GM12878 (cell line): ENCODE measurements at regions not wholly inside any gene's neighbourhood (a gene's known extent, or its start where the extent isn't known, plus 50 kb on each side); places are given as distances from the start of the nearest gene placed in this dataset.

Source experiments
- ATAC-seq: fragments of 200-7000 bp; cut with Tn5 transposase; 3 replicates; pipeline ENCODE4 v1.9.1; 2020; ENCODE audit warnings: mild to moderate bottlenecking, moderate library complexity
- BruUV-seq: library from RNA; stranded (reverse); fragments of 400-500 nt; replicated peaks from 2 replicates; lab custom pipeline; 2021; lab: Mats Ljungman, UMichigan
- CTCF ChIA-PET: fragments of 300-600 bp; sonication (Branson Sonifier 250); formaldehyde crosslinking; extraction: SDS; loops from one replicate; lab custom pipeline; 2021; ENCODE audit warnings: inconsistent platforms; lab: Yijun Ruan, JAX
- POLR2A ChIA-PET: fragments of 350-600 bp; formaldehyde crosslinking; extraction: SDS; loops from one replicate; lab custom pipeline; 2021; ENCODE audit warnings: inconsistent platforms; lab: Charles Lee
- RAD21 ChIA-PET: fragments of 300-600 bp; sonication (Branson Sonifier 250); formaldehyde crosslinking; loops from one replicate; lab custom pipeline; 2023; ENCODE audit warnings: antibody characterized with exemption; ENCODE audit not compliant: unreplicated experiment; lab: Charles Lee
- SMC1A ChIA-PET: fragments of 300-600 bp; sonication (Branson Sonifier 250); formaldehyde crosslinking; loops from one replicate; lab custom pipeline; 2023; ENCODE audit not compliant: unreplicated experiment, uncharacterized antibody; lab: Charles Lee
- DNase-seq: peaks from one replicate; pipeline ENCODE4 v3.0.0-alpha.2; 2011; ENCODE audit warnings: low read depth, low spot score
- FAIRE-seq: peaks from 3 replicates; lab custom pipeline; 2011; peaks lifted over from hg19 to GRCh38; lab: Jason Lieb, UNC
- H2AFZ ChIP-seq: 2 replicates; pipeline ENCODE4 v1.6.0; 2011; ENCODE audit warnings: low read depth, low read length, control low read depth; ENCODE audit not compliant: control insufficient read depth
- H3K27ac ChIP-seq: 2 replicates; pipeline ENCODE4 v1.5.1; 2011; ENCODE audit warnings: control low read depth; ENCODE audit not compliant: control insufficient read depth, insufficient read depth
- H3K27me3 ChIP-seq, 2 experiments: replicated peaks in 1 of 2; 2 replicates each; pipeline versions ENCODE4 v1.6.0 to v1.6.1; 2011; ENCODE audit warnings: low read length in 1 of 2; ENCODE audit not compliant: control insufficient read depth in 2 of 2, insufficient read depth in 2 of 2
- H3K36me3 ChIP-seq, 2 experiments: 2 replicates each; pipeline ENCODE4 v1.5.1; 2011; ENCODE audit warnings: low read length in 1 of 2; ENCODE audit not compliant: control insufficient read depth in 2 of 2, insufficient read depth in 2 of 2
- H3K4me1 ChIP-seq: 2 replicates; pipeline ENCODE4 v1.6.1; 2011; ENCODE audit warnings: mild to moderate bottlenecking, low read length, moderate library complexity, mixed read lengths; ENCODE audit not compliant: control insufficient read depth, insufficient read depth
- H3K4me2 ChIP-seq: 2 replicates; pipeline ENCODE4 v1.6.0; 2011; ENCODE audit warnings: control low read depth; ENCODE audit not compliant: control insufficient read depth, insufficient read depth
- H3K4me3 ChIP-seq: fragments of 200-600 bp; sonication (generic); 2 replicates; pipeline ENCODE4 v1.5.1; 2016
- H3K79me2 ChIP-seq: 2 replicates; pipeline ENCODE4 v1.6.0; 2011; ENCODE audit warnings: low read length; ENCODE audit not compliant: control insufficient read depth, insufficient read depth
- H3K9ac ChIP-seq: 2 replicates; pipeline ENCODE4 v1.8.0; 2011; ENCODE audit warnings: low read length, control low read depth, mixed read lengths; ENCODE audit not compliant: control insufficient read depth, insufficient read depth
- H3K9me3 ChIP-seq: replicated peaks from 3 replicates; pipeline ENCODE4 v1.5.1; 2011; ENCODE audit warnings: mild to moderate bottlenecking, low read length; ENCODE audit not compliant: control insufficient read depth, insufficient read depth
- H4K20me1 ChIP-seq: 2 replicates; pipeline ENCODE4 v1.6.0; 2011; ENCODE audit not compliant: control insufficient read depth, insufficient read depth
- HCFC1 ChIP-seq: fragments of 150-350 bp; IDR thresholded peaks from 2 replicates; pipeline ENCODE4 v1.6.1; 2014; ENCODE audit warnings: low read length
- IRF4 ChIP-seq: IDR thresholded peaks from 2 replicates; pipeline ENCODE4 v1.6.1; 2011; ENCODE audit warnings: low read depth, low read length
- JUNB ChIP-seq: IDR thresholded peaks from 2 replicates; pipeline ENCODE4 v1.6.1; 2016; ENCODE audit warnings: antibody characterized with exemption, mild to moderate bottlenecking
- KAT2A ChIP-seq: conservative IDR thresholded peaks from 2 replicates; pipeline ENCODE4 v1.6.1; 2011; ENCODE audit warnings: low read depth, low read length; ENCODE audit not compliant: control insufficient read depth
- NFIC ChIP-seq: IDR thresholded peaks from 2 replicates; pipeline ENCODE4 v1.6.1; 2012; ENCODE audit warnings: low read depth, mild to moderate bottlenecking, inconsistent platforms, low read length, moderate library complexity
- NFXL1 ChIP-seq: fragments of 450-650 bp; IDR thresholded peaks from 2 replicates; pipeline ENCODE4 v1.6.1; 2017; ENCODE audit warnings: antibody characterized with exemption, mild to moderate bottlenecking, borderline replicate concordance
- RB1 ChIP-seq: fragments of 450-650 bp; formaldehyde crosslinking; IDR thresholded peaks from 2 replicates; pipeline ENCODE4 v1.6.1; 2017; ENCODE audit warnings: mild to moderate bottlenecking, borderline replicate concordance
- SREBF1 ChIP-seq: IDR thresholded peaks from 2 replicates; pipeline ENCODE4 v1.6.1; 2012; ENCODE audit warnings: mild to moderate bottlenecking, low read length
- SUPT20H ChIP-seq: IDR thresholded peaks from 2 replicates; pipeline ENCODE4 v1.6.1; 2011; ENCODE audit warnings: low read depth, mild to moderate bottlenecking, low read length, moderate library complexity, borderline replicate concordance; ENCODE audit not compliant: control insufficient read depth
- USF1 ChIP-seq: IDR thresholded peaks from 2 replicates; pipeline ENCODE4 v1.6.1; 2011; ENCODE audit warnings: borderline replicate concordance, low read depth, mild to moderate bottlenecking, moderate library complexity, mixed read lengths, low read length; ENCODE audit not compliant: insufficient read depth; ENCODE audit errors: extremely low read length
- ZBED1 ChIP-seq: IDR thresholded peaks from 2 replicates; pipeline ENCODE4 v1.6.1; 2016; ENCODE audit warnings: borderline replicate concordance
- ZNF207 ChIP-seq: fragments of 450-650 bp; IDR thresholded peaks from 2 replicates; pipeline ENCODE4 v1.6.1; 2014; ENCODE audit warnings: antibody characterized with exemption, mild to moderate bottlenecking, borderline replicate concordance
- ZNF274 ChIP-seq: IDR thresholded peaks from one replicate; pipeline ENCODE4 v1.8.0; 2011; ENCODE audit not compliant: insufficient read length, insufficient read depth
- WGBS: methylation state at CpG from one replicate; pipeline ENCODE4 v1.1.6; 2016; ENCODE audit warnings: low lambda C conversion rate; ENCODE audit not compliant: insufficient replicate concordance, insufficient coverage; ENCODE audit errors: missing lambda C conversion rate; 5-methylcytosine and 5-hydroxymethylcytosine counted together
- in situ Hi-C: fragments of 300-500 bp; cut with MboI; formaldehyde crosslinking; loops from 9 replicates; pipeline ENCODE4 v1.14.3; 2018; ENCODE audit warnings: mixed read lengths
- intact Hi-C: fragments of 100-400 bp; cut with micrococcal nuclease; formaldehyde crosslinking; loops from one replicate; pipeline ENCODE4 v1.14.2; 2022; ENCODE audit not compliant: unreplicated experiment
- TF ChIP-seq, protein P1 (sequence below): IDR thresholded peaks from 2 replicates; pipeline ENCODE4 v1.6.1; 2012; ENCODE audit warnings: mild to moderate bottlenecking, low read depth, low read length
- TF ChIP-seq, protein P2 (sequence below): fragments of 450-650 bp; IDR thresholded peaks from 2 replicates; pipeline ENCODE4 v1.6.1; 2017; ENCODE audit warnings: borderline replicate concordance
- TF ChIP-seq, protein P3 (sequence below): IDR thresholded peaks from 2 replicates; pipeline ENCODE4 v1.6.1; 2011; ENCODE audit warnings: mild to moderate bottlenecking, low read depth, low read length, moderate library complexity; ENCODE audit not compliant: insufficient replicate concordance
- TF ChIP-seq, protein P4 (sequence below): fragments of 450-650 bp; IDR thresholded peaks from 2 replicates; pipeline ENCODE4 v1.6.1; 2016; ENCODE audit warnings: mild to moderate bottlenecking

GRCh38 chr1:60867782-60868181 lies 214.6 kb upstream of the NFIA start:
- POLR2A ChIA-PET, result no interaction called here
- Histone ChIP-seq H3K36me3 (no peaks in the 10 kb centered on the region), H3K9me3 (no peaks in the 10 kb centered on the region), H3K4me3 (no peak overlapping the region), H3K79me2 (no peaks in the 10 kb centered on the region), H2AFZ (no peak overlapping the region), H3K4me2 (no peak overlapping the region), H3K27ac (no peak overlapping the region), H3K4me1 (no peaks in the 10 kb centered on the region), H3K27me3 (no peaks in the 10 kb centered on the region), H4K20me1 (no peaks in the 10 kb centered on the region), H3K9ac (no peak overlapping the region)
- no peak for TF ChIP-seq ZNF274
- TF ChIP-seq, protein P1, sequence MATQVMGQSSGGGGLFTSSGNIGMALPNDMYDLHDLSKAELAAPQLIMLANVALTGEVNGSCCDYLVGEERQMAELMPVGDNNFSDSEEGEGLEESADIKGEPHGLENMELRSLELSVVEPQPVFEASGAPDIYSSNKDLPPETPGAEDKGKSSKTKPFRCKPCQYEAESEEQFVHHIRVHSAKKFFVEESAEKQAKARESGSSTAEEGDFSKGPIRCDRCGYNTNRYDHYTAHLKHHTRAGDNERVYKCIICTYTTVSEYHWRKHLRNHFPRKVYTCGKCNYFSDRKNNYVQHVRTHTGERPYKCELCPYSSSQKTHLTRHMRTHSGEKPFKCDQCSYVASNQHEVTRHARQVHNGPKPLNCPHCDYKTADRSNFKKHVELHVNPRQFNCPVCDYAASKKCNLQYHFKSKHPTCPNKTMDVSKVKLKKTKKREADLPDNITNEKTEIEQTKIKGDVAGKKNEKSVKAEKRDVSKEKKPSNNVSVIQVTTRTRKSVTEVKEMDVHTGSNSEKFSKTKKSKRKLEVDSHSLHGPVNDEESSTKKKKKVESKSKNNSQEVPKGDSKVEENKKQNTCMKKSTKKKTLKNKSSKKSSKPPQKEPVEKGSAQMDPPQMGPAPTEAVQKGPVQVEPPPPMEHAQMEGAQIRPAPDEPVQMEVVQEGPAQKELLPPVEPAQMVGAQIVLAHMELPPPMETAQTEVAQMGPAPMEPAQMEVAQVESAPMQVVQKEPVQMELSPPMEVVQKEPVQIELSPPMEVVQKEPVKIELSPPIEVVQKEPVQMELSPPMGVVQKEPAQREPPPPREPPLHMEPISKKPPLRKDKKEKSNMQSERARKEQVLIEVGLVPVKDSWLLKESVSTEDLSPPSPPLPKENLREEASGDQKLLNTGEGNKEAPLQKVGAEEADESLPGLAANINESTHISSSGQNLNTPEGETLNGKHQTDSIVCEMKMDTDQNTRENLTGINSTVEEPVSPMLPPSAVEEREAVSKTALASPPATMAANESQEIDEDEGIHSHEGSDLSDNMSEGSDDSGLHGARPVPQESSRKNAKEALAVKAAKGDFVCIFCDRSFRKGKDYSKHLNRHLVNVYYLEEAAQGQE, result no peak
- TF ChIP-seq, protein P2, sequence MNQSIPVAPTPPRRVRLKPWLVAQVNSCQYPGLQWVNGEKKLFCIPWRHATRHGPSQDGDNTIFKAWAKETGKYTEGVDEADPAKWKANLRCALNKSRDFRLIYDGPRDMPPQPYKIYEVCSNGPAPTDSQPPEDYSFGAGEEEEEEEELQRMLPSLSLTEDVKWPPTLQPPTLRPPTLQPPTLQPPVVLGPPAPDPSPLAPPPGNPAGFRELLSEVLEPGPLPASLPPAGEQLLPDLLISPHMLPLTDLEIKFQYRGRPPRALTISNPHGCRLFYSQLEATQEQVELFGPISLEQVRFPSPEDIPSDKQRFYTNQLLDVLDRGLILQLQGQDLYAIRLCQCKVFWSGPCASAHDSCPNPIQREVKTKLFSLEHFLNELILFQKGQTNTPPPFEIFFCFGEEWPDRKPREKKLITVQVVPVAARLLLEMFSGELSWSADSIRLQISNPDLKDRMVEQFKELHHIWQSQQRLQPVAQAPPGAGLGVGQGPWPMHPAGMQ, result no peak
- TF ChIP-seq, protein P3, sequence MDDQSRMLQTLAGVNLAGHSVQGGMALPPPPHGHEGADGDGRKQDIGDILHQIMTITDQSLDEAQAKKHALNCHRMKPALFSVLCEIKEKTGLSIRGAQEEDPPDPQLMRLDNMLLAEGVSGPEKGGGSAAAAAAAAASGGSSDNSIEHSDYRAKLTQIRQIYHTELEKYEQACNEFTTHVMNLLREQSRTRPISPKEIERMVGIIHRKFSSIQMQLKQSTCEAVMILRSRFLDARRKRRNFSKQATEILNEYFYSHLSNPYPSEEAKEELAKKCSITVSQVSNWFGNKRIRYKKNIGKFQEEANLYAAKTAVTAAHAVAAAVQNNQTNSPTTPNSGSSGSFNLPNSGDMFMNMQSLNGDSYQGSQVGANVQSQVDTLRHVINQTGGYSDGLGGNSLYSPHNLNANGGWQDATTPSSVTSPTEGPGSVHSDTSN, result no peak
- TF ChIP-seq IRF4, result no peak
- TF ChIP-seq HCFC1, result no peak
- no peak for TF ChIP-seq SREBF1
- TF ChIP-seq, protein P4, sequence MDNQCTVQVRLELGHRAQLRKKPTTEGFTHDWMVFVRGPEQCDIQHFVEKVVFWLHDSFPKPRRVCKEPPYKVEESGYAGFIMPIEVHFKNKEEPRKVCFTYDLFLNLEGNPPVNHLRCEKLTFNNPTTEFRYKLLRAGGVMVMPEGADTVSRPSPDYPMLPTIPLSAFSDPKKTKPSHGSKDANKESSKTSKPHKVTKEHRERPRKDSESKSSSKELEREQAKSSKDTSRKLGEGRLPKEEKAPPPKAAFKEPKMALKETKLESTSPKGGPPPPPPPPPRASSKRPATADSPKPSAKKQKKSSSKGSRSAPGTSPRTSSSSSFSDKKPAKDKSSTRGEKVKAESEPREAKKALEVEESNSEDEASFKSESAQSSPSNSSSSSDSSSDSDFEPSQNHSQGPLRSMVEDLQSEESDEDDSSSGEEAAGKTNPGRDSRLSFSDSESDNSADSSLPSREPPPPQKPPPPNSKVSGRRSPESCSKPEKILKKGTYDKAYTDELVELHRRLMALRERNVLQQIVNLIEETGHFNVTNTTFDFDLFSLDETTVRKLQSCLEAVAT, result no peak
- TF ChIP-seq KAT2A, result no peak
- no peak for TF ChIP-seq NFXL1
- no peak for TF ChIP-seq ZBED1
- TF ChIP-seq NFIC, result no peak
- TF ChIP-seq RB1, result no peak
- TF ChIP-seq SUPT20H, result no peak
- TF ChIP-seq USF1, result no peak
- no peak for TF ChIP-seq ZNF207
- TF ChIP-seq JUNB, result no peak
- no TSS peak for BruUV-seq
- RAD21 ChIA-PET, result no interaction called here
- 46% methylated on average over 12 of the region's 12 CpGs for WGBS
- in situ Hi-C loops (no loop called here), intact Hi-C loops (no loop called here)
- FAIRE-seq (no peak), DNase-seq (no peak), ATAC-seq (no peak)
- CTCF ChIA-PET, result no interaction called here
- SMC1A ChIA-PET, result no interaction called here
